ENCODE measurements at regions not wholly inside any gene's neighbourhood (a gene's known extent, or its start where the extent isn't known, plus 50 kb on each side); places are given as distances from the start of the nearest gene placed in this dataset.

GRCh38 chr18:3397031-3397750, 52.8 kb upstream of the TGIF1 start:
- Mint-ChIP-seq H3K36me3 (no peaks in the 10 kb centered on the region), H3K27me3 (ENCODE audit: low read depth) (no peaks in the 10 kb centered on the region), H3K4me3 (no peak overlapping the region), H3K27ac (peak overlapping the region; percentile 74), H3K9me3 (peaks cover 17% of the 10 kb centered on the region), H3K4me1 (peaks cover 14% of the 10 kb centered on the region)
- no peak for DNase-seq (ENCODE audit: low spot score in 2 of 2, unreplicated experiment in 2 of 2)
- TF ChIP-seq, protein P1, sequence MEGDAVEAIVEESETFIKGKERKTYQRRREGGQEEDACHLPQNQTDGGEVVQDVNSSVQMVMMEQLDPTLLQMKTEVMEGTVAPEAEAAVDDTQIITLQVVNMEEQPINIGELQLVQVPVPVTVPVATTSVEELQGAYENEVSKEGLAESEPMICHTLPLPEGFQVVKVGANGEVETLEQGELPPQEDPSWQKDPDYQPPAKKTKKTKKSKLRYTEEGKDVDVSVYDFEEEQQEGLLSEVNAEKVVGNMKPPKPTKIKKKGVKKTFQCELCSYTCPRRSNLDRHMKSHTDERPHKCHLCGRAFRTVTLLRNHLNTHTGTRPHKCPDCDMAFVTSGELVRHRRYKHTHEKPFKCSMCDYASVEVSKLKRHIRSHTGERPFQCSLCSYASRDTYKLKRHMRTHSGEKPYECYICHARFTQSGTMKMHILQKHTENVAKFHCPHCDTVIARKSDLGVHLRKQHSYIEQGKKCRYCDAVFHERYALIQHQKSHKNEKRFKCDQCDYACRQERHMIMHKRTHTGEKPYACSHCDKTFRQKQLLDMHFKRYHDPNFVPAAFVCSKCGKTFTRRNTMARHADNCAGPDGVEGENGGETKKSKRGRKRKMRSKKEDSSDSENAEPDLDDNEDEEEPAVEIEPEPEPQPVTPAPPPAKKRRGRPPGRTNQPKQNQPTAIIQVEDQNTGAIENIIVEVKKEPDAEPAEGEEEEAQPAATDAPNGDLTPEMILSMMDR (IDR thresholded peaks at IDR 0.05; ENCODE audit: unreplicated experiment): no peak

- H3K4me1 Mint-ChIP-seq: peaks cover 12% of the 10 kb centered on the region
- no peak overlapping the region for H3K27ac Mint-ChIP-seq
- TF ChIP-seq, protein P1 (IDR thresholded peaks at IDR 0.05; ENCODE audit: unreplicated experiment): no peak
- H3K27me3 Mint-ChIP-seq (ENCODE audit: low read depth): no peaks in the 10 kb centered on the region
- H3K9me3 Mint-ChIP-seq: peaks cover 17% of the 10 kb centered on the region
- DNase-seq (ENCODE audit: low spot score in 2 of 2, unreplicated experiment in 2 of 2): no peak
- no peaks in the 10 kb centered on the region for H3K36me3 Mint-ChIP-seq
- no peak overlapping the region for H3K4me3 Mint-ChIP-seq
Measured at GRCh38 chr18:3397786-3398185, 52.2 kb upstream of the TGIF1 start.

Data from mesothelial cell of epicardium (in vitro differentiated cells).